ENCODE measurements at regions not wholly inside any gene's neighbourhood (a gene's known extent, or its start where the extent isn't known, plus 50 kb on each side); places are given as distances from the start of the nearest gene placed in this dataset.

GRCh38 chr4:106767991-106768390, 268.1 kb downstream of the DKK2 start:
- TF ChIP-seq GATA2 (IDR thresholded peaks at IDR 0.05; ENCODE audit: low read depth, low read length) (no peak), GATA3 (IDR thresholded peaks at IDR 0.05; ENCODE audit: low read depth, low read length) (no peak)

Data from SH-SY5Y (cell line).